Panc1 (cell line): ENCODE measurements at regions not wholly inside any gene's neighbourhood (a gene's known extent, or its start where the extent isn't known, plus 50 kb on each side); places are given as distances from the start of the nearest gene placed in this dataset.

ENCODE experiments used
- ATAC-seq: fragments of 200-7000 bp; cut with Tn5 transposase; 2 replicates; pipeline ENCODE4 v1.9.1; 2020; ENCODE audit warnings: mild to moderate bottlenecking, moderate library complexity
- BruUV-seq: library from RNA; stranded (reverse); fragments of 400-500 nt; replicated peaks from 2 replicates; lab custom pipeline; 2021; lab: Mats Ljungman, UMichigan
- CTCF ChIA-PET: fragments of 300-600 bp; sonication (Branson Sonifier 250); formaldehyde crosslinking; loops from one replicate; lab custom pipeline; 2022; ENCODE audit warnings: antibody characterized with exemption; lab: Charles Lee
- POLR2A ChIA-PET: fragments of 300-600 bp; sonication (Branson Sonifier 250); formaldehyde crosslinking; loops from one replicate; lab custom pipeline; 2022; ENCODE audit warnings: antibody characterized with exemption; lab: Charles Lee
- DNase-seq: peaks from one replicate; pipeline ENCODE4 v3.0.0-alpha.2; 2010; ENCODE audit warnings: low read depth, low spot score
- H3K27ac ChIP-seq: 2 replicates; pipeline ENCODE4 v1.5.1; 2011; ENCODE audit warnings: mild to moderate bottlenecking, low read length, inconsistent platforms
- H3K27me3 ChIP-seq: fragments of 200-500 bp; sonication (Bioruptor generic); 2 replicates; pipeline ENCODE4 v1.6.0; 2014; ENCODE audit warnings: low read length, inconsistent platforms; ENCODE audit not compliant: control insufficient read depth, insufficient read depth
- H3K36me3 ChIP-seq: fragments of 200-500 bp; sonication (Bioruptor generic); 2 replicates; pipeline ENCODE4 v1.5.1; 2014; ENCODE audit warnings: inconsistent platforms, mild to moderate bottlenecking, low read length, moderate library complexity; ENCODE audit not compliant: control insufficient read depth, insufficient read depth
- H3K4me1 ChIP-seq: 2 replicates; pipeline ENCODE4 v1.5.1; 2011; ENCODE audit warnings: inconsistent platforms, mild to moderate bottlenecking, low read length, moderate library complexity; ENCODE audit not compliant: control insufficient read depth, insufficient read depth
- H3K4me3 ChIP-seq, 2 experiments: 2 replicates each; pipeline ENCODE4 v1.5.1; 2011 to 2012; ENCODE audit warnings: low read depth in 2 of 2, low read length in 2 of 2, mild to moderate bottlenecking in 2 of 2, inconsistent platforms in 1 of 2, moderate library complexity in 1 of 2
- H3K9me3 ChIP-seq: fragments of 200-500 bp; sonication (Bioruptor generic); 2 replicates; pipeline ENCODE4 v1.5.1; 2014; ENCODE audit warnings: low read depth, mild to moderate bottlenecking, inconsistent platforms, low read length, moderate library complexity; ENCODE audit not compliant: control insufficient read depth, insufficient read depth
- CTCF ChIP-seq: fragments of 450-650 bp; IDR thresholded peaks from 2 replicates; pipeline ENCODE4 v1.5.1; 2017; ENCODE audit warnings: mild to moderate bottlenecking
- POLR2AphosphoS5 ChIP-seq: IDR thresholded peaks from 2 replicates; pipeline ENCODE4 v1.6.1; 2012; ENCODE audit warnings: mild to moderate bottlenecking, low read depth, low read length, moderate library complexity
- REST ChIP-seq, 2 experiments: IDR thresholded peaks; 2 replicates each; pipeline ENCODE4 v1.6.1; 2011 to 2012; ENCODE audit warnings: low read depth in 2 of 2, control low read depth in 1 of 2, low read length in 1 of 2, mild to moderate bottlenecking in 1 of 2, moderate library complexity in 1 of 2; ENCODE audit not compliant: insufficient read depth in 1 of 2
- SIN3A ChIP-seq: IDR thresholded peaks from 2 replicates; pipeline ENCODE4 v1.6.1; 2012; ENCODE audit warnings: low read depth, mild to moderate bottlenecking, low read length, moderate library complexity, borderline replicate concordance; ENCODE audit not compliant: insufficient read depth
- TCF7L2 ChIP-seq: IDR thresholded peaks from 2 replicates; pipeline ENCODE4 v1.6.1; 2011; ENCODE audit warnings: mild to moderate bottlenecking, low read depth, low read length, inconsistent platforms
- in situ Hi-C: cut with HindIII; loops from 2 replicates; pipeline ENCODE4 v1.10.0; 2016; ENCODE audit warnings: low sequenced_read_pairs, low pct_unique_long_range_greater_than_20kb
- intact Hi-C: fragments of 100-400 bp; cut with micrococcal nuclease; formaldehyde crosslinking; loops from one replicate; pipeline ENCODE4 v1.10.0; 2022; ENCODE audit not compliant: unreplicated experiment

- Histone ChIP-seq H3K36me3 (no peaks in the 10 kb centered on the region), H3K27me3 (no peaks in the 10 kb centered on the region), H3K9me3 (no peaks in the 10 kb centered on the region), H3K4me1 (no peaks in the 10 kb centered on the region), H3K27ac (no peak overlapping the region), H3K4me3 (no peak overlapping the region)
- DNase-seq (no peak), ATAC-seq (no peak)
- no TSS peak for BruUV-seq
- ChIA-PET POLR2A (no interaction called here), CTCF (interaction anchor here (0.6 kb wide), 1 partner anchor 53 kb away, joined by 6 read pairs; no protein-coding TSS in a partner anchor)
- no peak for TF ChIP-seq SIN3A
- intact Hi-C loops = no loop called here
- in situ Hi-C loops = no loop called here
Measured at GRCh38 chr2:121147766-121148165, 137.2 kb downstream of the TFCP2L1 start.

GRCh38 chr2:121148481-121148880 is 136.5 kb downstream of the TFCP2L1 start:
- no peaks in the 10 kb centered on the region for H3K36me3 ChIP-seq
- BruUV-seq = no TSS peak
- no peaks in the 10 kb centered on the region for H3K4me1 ChIP-seq
- ChIA-PET CTCF (no interaction called here), POLR2A (no interaction called here)
- H3K9me3 ChIP-seq = no peaks in the 10 kb centered on the region
- in situ Hi-C loops = no loop called here
- H3K4me3 ChIP-seq = no peak overlapping the region
- DNase-seq (no peak), ATAC-seq (no peak)
- intact Hi-C loops = no loop called here
- no peaks in the 10 kb centered on the region for H3K27me3 ChIP-seq
- H3K27ac ChIP-seq = no peak overlapping the region
- no peak for TF ChIP-seq POLR2AphosphoS5
- TF ChIP-seq TCF7L2 = no peak

- intact Hi-C loops = no loop called here
- H3K27ac ChIP-seq = no peak overlapping the region
- no TSS peak for BruUV-seq
Measured at GRCh38 chr2:121149384-121149783, 135.6 kb downstream of the TFCP2L1 start.

More at GRCh38 chr2:121149384-121149783, 135.6 kb downstream of the TFCP2L1 start:
- ChIA-PET POLR2A (no interaction called here), CTCF (no interaction called here)
- no peak overlapping the region for H3K4me3 ChIP-seq
- no peak for DNase-seq
- in situ Hi-C loops = no loop called here
- no peaks in the 10 kb centered on the region for H3K9me3 ChIP-seq
- no peak for TF ChIP-seq SIN3A
- TF ChIP-seq REST (IDR thresholded peaks at IDR 0.05; ENCODE audit: insufficient read depth in 1 of 2, low read depth in 2 of 2, low read length in 1 of 2) = no peak
- TF ChIP-seq TCF7L2 = no peak
- TF ChIP-seq POLR2AphosphoS5 = no peak
- TF ChIP-seq CTCF = no peak
- no peak for ATAC-seq
- no peaks in the 10 kb centered on the region for H3K36me3 ChIP-seq
- H3K27me3 ChIP-seq = no peaks in the 10 kb centered on the region
- no peaks in the 10 kb centered on the region for H3K4me1 ChIP-seq
